Hepatocyte (in vitro differentiated cells): ENCODE measurements at regions not wholly inside any gene's neighbourhood (a gene's known extent, or its start where the extent isn't known, plus 50 kb on each side); places are given as distances from the start of the nearest gene placed in this dataset.

Experiments
- DNase-seq: peaks from one replicate; pipeline ENCODE4 v3.0.0-alpha.2; 2016; ENCODE audit warnings: low spot score
- H2AFZ ChIP-seq: fragments of 200-600 bp; sonication (generic); 2 replicates; pipeline ENCODE4 v1.6.0; 2016; ENCODE audit warnings: antibody characterized with exemption, mild to moderate bottlenecking
- H3K27ac ChIP-seq: fragments of 200-600 bp; sonication (generic); 2 replicates; pipeline ENCODE4 v1.5.1; 2016; ENCODE audit warnings: mild to moderate bottlenecking
- H3K27me3 ChIP-seq: fragments of 200-600 bp; sonication (generic); 2 replicates; pipeline ENCODE4 v1.6.1; 2016
- H3K36me3 ChIP-seq: fragments of 200-600 bp; sonication (generic); replicated peaks from 2 replicates; pipeline ENCODE4 v1.5.1; 2016; ENCODE audit warnings: low read depth; ENCODE audit not compliant: insufficient read depth
- H3K4me1 ChIP-seq: fragments of 200-600 bp; sonication (generic); 2 replicates; pipeline ENCODE4 v1.5.1; 2016; ENCODE audit warnings: mild to moderate bottlenecking, moderate library complexity; ENCODE audit not compliant: insufficient read depth
- H3K4me2 ChIP-seq: fragments of 200-600 bp; sonication (generic); 2 replicates; pipeline ENCODE4 v1.6.0; 2016
- H3K4me3 ChIP-seq: fragments of 200-600 bp; sonication (generic); 2 replicates; pipeline ENCODE4 v1.5.1; 2016; ENCODE audit warnings: mild to moderate bottlenecking
- H3K79me2 ChIP-seq: fragments of 200-600 bp; sonication (generic); 2 replicates; pipeline ENCODE4 v1.6.0; 2017; ENCODE audit warnings: mild to moderate bottlenecking
- H3K9me2 ChIP-seq: fragments of 200-600 bp; sonication (generic); replicated peaks from 2 replicates; pipeline ENCODE4 v1.6.0; 2017; ENCODE audit warnings: mild to moderate bottlenecking; ENCODE audit not compliant: insufficient read depth
- H3K9me3 ChIP-seq: fragments of 200-600 bp; sonication (generic); 2 replicates; pipeline ENCODE4 v1.5.1; 2016; ENCODE audit warnings: low read depth, mild to moderate bottlenecking
- H4K20me1 ChIP-seq: fragments of 200-600 bp; sonication (generic); 2 replicates; pipeline ENCODE4 v1.6.0; 2016; ENCODE audit warnings: mild to moderate bottlenecking; ENCODE audit not compliant: insufficient read depth, poor library complexity, severe bottlenecking
- EZH2 ChIP-seq: fragments of 200-600 bp; sonication (generic); IDR thresholded peaks from 2 replicates; pipeline ENCODE4 v1.6.1; 2016; ENCODE audit warnings: antibody characterized with exemption, mild to moderate bottlenecking, borderline replicate concordance
- EZH2phosphoT487 ChIP-seq: fragments of 200-600 bp; sonication (generic); IDR thresholded peaks from one replicate; pipeline ENCODE4 v1.6.1; 2018; ENCODE audit warnings: antibody characterized with exemption, mild to moderate bottlenecking, low read depth, moderate library complexity; ENCODE audit not compliant: unreplicated experiment, severe bottlenecking
- WGBS: methylation state at CpG from one replicate; pipeline ENCODE4 v1.1.6; 2016; ENCODE audit warnings: low lambda C conversion rate; ENCODE audit errors: missing lambda C conversion rate; 5-methylcytosine and 5-hydroxymethylcytosine counted together
- TF ChIP-seq, protein P1 (sequence below): fragments of 200-600 bp; sonication (generic); IDR thresholded peaks from 2 replicates; pipeline ENCODE4 v1.5.1; 2016; ENCODE audit warnings: antibody characterized with exemption, mild to moderate bottlenecking; ENCODE audit not compliant: poor library complexity

DNA sequence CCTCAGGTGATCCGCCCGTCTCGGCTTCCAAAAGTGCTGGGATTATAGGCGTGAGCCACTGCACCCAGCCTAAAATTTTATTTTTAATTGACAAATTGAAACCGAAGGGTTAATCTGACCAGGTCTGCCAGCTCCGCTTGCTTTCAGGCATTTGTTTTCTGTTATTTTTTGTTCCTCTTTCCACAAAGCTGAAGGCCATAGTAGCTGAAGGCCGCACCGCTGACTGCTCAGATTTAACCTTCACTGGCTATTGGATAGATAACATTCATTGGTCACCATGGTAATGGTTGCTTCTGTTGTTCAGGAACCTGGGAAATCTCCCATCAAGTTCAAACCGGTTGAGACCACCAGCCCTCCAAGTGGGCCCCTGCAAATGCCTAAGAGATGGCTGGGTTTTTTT lies 124.5 kb upstream of the USP29 start:
- WGBS: 87% methylated on average over 9 of the region's 9 CpGs
- Histone ChIP-seq H3K4me3 (no peak overlapping the region), H2AFZ (no peak overlapping the region), H3K9me2 (no peaks in the 10 kb centered on the region), H3K36me3 (no peaks in the 10 kb centered on the region), H3K9me3 (no peaks in the 10 kb centered on the region), H3K4me2 (no peak overlapping the region), H3K27me3 (no peaks in the 10 kb centered on the region), H3K4me1 (no peaks in the 10 kb centered on the region), H4K20me1 (no peaks in the 10 kb centered on the region), H3K79me2 (no peaks in the 10 kb centered on the region), H3K27ac (no peak overlapping the region)
- TF ChIP-seq EZH2phosphoT487: no peak
- TF ChIP-seq, protein P1, sequence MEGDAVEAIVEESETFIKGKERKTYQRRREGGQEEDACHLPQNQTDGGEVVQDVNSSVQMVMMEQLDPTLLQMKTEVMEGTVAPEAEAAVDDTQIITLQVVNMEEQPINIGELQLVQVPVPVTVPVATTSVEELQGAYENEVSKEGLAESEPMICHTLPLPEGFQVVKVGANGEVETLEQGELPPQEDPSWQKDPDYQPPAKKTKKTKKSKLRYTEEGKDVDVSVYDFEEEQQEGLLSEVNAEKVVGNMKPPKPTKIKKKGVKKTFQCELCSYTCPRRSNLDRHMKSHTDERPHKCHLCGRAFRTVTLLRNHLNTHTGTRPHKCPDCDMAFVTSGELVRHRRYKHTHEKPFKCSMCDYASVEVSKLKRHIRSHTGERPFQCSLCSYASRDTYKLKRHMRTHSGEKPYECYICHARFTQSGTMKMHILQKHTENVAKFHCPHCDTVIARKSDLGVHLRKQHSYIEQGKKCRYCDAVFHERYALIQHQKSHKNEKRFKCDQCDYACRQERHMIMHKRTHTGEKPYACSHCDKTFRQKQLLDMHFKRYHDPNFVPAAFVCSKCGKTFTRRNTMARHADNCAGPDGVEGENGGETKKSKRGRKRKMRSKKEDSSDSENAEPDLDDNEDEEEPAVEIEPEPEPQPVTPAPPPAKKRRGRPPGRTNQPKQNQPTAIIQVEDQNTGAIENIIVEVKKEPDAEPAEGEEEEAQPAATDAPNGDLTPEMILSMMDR: no peak
- no peak for TF ChIP-seq EZH2
- DNase-seq: no peak

DNA sequence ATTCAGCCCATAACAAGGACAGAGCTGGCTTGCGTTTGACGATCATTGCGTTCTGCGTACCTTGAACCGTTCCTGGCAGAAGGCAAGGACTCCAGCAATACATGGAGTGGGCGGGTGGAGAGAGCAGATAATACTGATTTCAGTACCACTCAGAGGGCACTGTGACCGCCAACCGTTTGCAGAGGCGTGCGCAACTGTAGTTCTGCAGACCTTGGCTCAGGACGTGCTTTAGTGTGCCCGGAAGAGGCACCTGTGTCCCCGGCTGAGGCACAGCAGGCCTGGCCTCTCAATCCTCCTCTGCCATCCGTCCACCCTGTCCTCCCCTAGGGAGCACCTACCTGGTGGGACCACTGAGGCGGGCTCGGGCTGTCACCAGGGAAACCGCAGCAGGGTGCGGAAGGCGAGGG lies 117.6 kb upstream of the USP29 start:
- Histone ChIP-seq H3K9me3 (no peaks in the 10 kb centered on the region), H3K27me3 (no peaks in the 10 kb centered on the region), H3K4me1 (no peaks in the 10 kb centered on the region), H3K4me3 (no peak overlapping the region), H3K27ac (no peak overlapping the region), H3K79me2 (no peaks in the 10 kb centered on the region), H4K20me1 (no peaks in the 10 kb centered on the region), H3K9me2 (no peaks in the 10 kb centered on the region), H3K36me3 (no peaks in the 10 kb centered on the region), H3K4me2 (no peak overlapping the region), H2AFZ (no peak overlapping the region)
- DNase-seq: no peak
- 82% methylated on average over 19 of the region's 19 CpGs for WGBS
- TF ChIP-seq EZH2phosphoT487 (no peak), EZH2 (no peak)
- TF ChIP-seq, protein P1: no peak

DNA sequence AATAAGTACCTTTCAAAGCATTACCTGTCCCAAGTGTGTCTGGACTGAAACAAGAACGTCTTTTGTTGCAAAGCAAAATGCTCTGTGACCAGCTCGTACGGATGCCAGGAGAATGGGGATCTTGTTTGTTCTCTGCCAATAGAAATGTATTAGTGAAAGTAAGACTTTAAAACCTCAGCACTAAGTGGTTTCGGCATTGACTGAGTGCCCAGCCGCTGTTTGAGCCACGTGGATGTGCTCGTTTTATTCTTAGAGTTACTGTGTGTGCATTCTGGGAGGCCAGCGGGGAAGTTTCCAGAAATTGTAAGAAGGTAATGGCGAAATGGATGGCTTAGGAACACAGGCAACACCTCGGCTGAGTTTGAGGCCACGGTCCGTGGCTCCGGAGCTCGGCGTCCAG lies 117.1 kb upstream of the USP29 start:
- TF ChIP-seq EZH2 (no peak), EZH2phosphoT487 (no peak)
- H2AFZ ChIP-seq: no peak overlapping the region
- no peak overlapping the region for H3K4me3 ChIP-seq
- H3K27ac ChIP-seq: no peak overlapping the region
- H3K79me2 ChIP-seq: no peaks in the 10 kb centered on the region
- H4K20me1 ChIP-seq: no peaks in the 10 kb centered on the region
- H3K36me3 ChIP-seq: no peaks in the 10 kb centered on the region
- no peak overlapping the region for H3K4me2 ChIP-seq
- H3K27me3 ChIP-seq: no peaks in the 10 kb centered on the region
- no peak for DNase-seq
- H3K4me1 ChIP-seq: no peaks in the 10 kb centered on the region
- 76% methylated on average over 15 of the region's 15 CpGs for WGBS
- no peaks in the 10 kb centered on the region for H3K9me2 ChIP-seq
- no peaks in the 10 kb centered on the region for H3K9me3 ChIP-seq

DNA sequence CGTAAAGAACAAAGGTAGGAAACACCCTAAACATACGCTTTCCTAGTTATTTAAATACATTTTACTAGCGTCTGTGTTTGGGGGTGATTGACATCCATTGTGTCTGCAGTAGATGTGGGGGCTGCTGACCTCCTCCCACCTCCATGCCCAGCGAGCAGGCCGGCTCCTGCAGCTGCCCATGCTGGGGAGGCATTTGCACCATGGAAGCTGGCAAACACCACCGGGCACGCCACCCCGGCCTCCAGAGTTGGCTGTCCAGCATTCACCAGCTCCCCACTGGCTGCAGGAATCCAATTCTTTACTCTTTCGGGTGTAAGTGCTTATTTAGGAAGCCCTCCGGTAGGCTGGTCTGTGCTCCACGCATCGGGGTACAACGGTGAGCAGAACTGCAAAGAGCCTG lies 115.4 kb upstream of the USP29 start:
- Histone ChIP-seq H3K36me3 (no peaks in the 10 kb centered on the region), H3K9me2 (no peaks in the 10 kb centered on the region), H3K9me3 (no peaks in the 10 kb centered on the region), H3K79me2 (no peaks in the 10 kb centered on the region), H2AFZ (no peak overlapping the region), H3K27ac (no peak overlapping the region), H3K27me3 (no peaks in the 10 kb centered on the region), H3K4me1 (no peaks in the 10 kb centered on the region), H3K4me2 (no peak overlapping the region), H4K20me1 (no peaks in the 10 kb centered on the region), H3K4me3 (no peak overlapping the region)
- DNase-seq: no peak
- WGBS: 89% methylated on average over 13 of the region's 13 CpGs
- TF ChIP-seq, protein P1: no peak
- TF ChIP-seq EZH2phosphoT487 (no peak), EZH2 (no peak)
